HepG2 (cell line): ENCODE measurements at regions not wholly inside any gene's neighbourhood (a gene's known extent, or its start where the extent isn't known, plus 50 kb on each side); places are given as distances from the start of the nearest gene placed in this dataset.

ENCODE experiments used
- ATAC-seq: fragments of 200-7000 bp; cut with Tn5 transposase; 3 replicates; pipeline ENCODE4 v1.9.1; 2020; ENCODE audit warnings: mild to moderate bottlenecking, moderate library complexity
- BruUV-seq: library from RNA; stranded (reverse); fragments of 400-500 nt; replicated peaks from 2 replicates; lab custom pipeline; 2021; lab: Mats Ljungman, UMichigan
- CTCF ChIA-PET: fragments of 300-600 bp; formaldehyde crosslinking; extraction: SDS; loops from one replicate; lab custom pipeline; 2021; ENCODE audit warnings: low total read pairs, inconsistent platforms, low intra/inter-chr PET ratio; lab: Yijun Ruan, JAX
- POLR2A ChIA-PET: fragments of 350-600 bp; sonication (Branson Sonifier 250); formaldehyde crosslinking; loops from one replicate; lab custom pipeline; 2020; ENCODE audit warnings: antibody characterized with exemption, inconsistent platforms; lab: Yijun Ruan, JAX
- DNase-seq: peaks from one replicate; pipeline ENCODE4 v3.0.0-alpha.2; 2015; ENCODE audit warnings: low spot score
- FAIRE-seq: peaks from 3 replicates; lab custom pipeline; 2011; peaks lifted over from hg19 to GRCh38; lab: Jason Lieb, UNC
- H2AFZ ChIP-seq: one replicate; pipeline ENCODE4 v1.6.1; 2011; ENCODE audit warnings: low read length, inconsistent platforms
- H3K27ac ChIP-seq: fragments of 300-600 bp; 3 replicates; pipeline ENCODE4 v1.8.0; 2011; ENCODE audit warnings: mixed run types, mild to moderate bottlenecking, mixed read lengths, low read length, inconsistent platforms; ENCODE audit not compliant: insufficient read depth; ENCODE audit errors: extremely low read length
- H3K27me3 ChIP-seq, 2 experiments: fragments of 200-600 bp in 1 of 2; 2 replicates in 1 of 2; 3 replicates in 1 of 2; pipeline versions ENCODE4 v1.6.0 to v1.8.0; 2011; ENCODE audit warnings: low read length in 2 of 2, mild to moderate bottlenecking in 2 of 2, moderate library complexity in 2 of 2, inconsistent platforms in 1 of 2; ENCODE audit not compliant: insufficient read depth in 2 of 2, control insufficient read depth in 1 of 2
- H3K36me3 ChIP-seq, 2 experiments: fragments of 200-600 bp in 1 of 2; replicated peaks in 1 of 2; 2 replicates in 1 of 2; 3 replicates in 1 of 2; pipeline versions ENCODE4 v1.5.1 to v1.8.0; 2011; ENCODE audit warnings: low read length in 2 of 2, inconsistent platforms in 1 of 2; ENCODE audit not compliant: insufficient read depth in 2 of 2, control insufficient read depth in 1 of 2
- H3K4me1 ChIP-seq: 2 replicates; pipeline ENCODE4 v1.5.1; 2012; ENCODE audit warnings: low read length, inconsistent platforms; ENCODE audit not compliant: insufficient read depth
- H3K4me2 ChIP-seq: 2 replicates; pipeline ENCODE4 v1.6.0; 2011; ENCODE audit warnings: low read depth, low read length, inconsistent platforms
- H3K4me3 ChIP-seq, 3 experiments: fragments of 200-600 bp in 1 of 3; sonication (generic), shearing (Covaris generic) in 1 of 3; replicated peaks in 1 of 3; 2 replicates each; pipeline ENCODE4 v1.5.1; 2011 to 2016; ENCODE audit warnings: low read length in 3 of 3, inconsistent platforms in 2 of 3, low read depth in 2 of 3, mild to moderate bottlenecking in 2 of 3, control low read depth in 1 of 3, mixed read lengths in 1 of 3; ENCODE audit not compliant: insufficient read depth in 1 of 3
- H3K79me2 ChIP-seq: one replicate; pipeline ENCODE4 v1.6.1; 2011; ENCODE audit warnings: low read length, inconsistent platforms; ENCODE audit not compliant: insufficient read depth
- H3K9ac ChIP-seq: 2 replicates; pipeline ENCODE4 v1.6.0; 2011; ENCODE audit warnings: mild to moderate bottlenecking, low read depth, low read length, inconsistent platforms; ENCODE audit not compliant: insufficient read depth
- H3K9me3 ChIP-seq: 2 replicates; pipeline ENCODE4 v1.5.1; 2012; ENCODE audit warnings: mild to moderate bottlenecking, low read length
- H4K20me1 ChIP-seq: 2 replicates; pipeline ENCODE4 v1.6.0; 2011; ENCODE audit warnings: inconsistent platforms, mild to moderate bottlenecking, low read length, moderate library complexity; ENCODE audit not compliant: insufficient read depth
- AHR ChIP-seq: IDR thresholded peaks from 2 replicates; pipeline ENCODE4 v1.6.1; 2018; ENCODE audit warnings: missing genetic modification reagents, missing compliant biosample characterization
- ASH2L ChIP-seq: fragments of 300-600, 200-600 bp; sonication (generic); IDR thresholded peaks from 2 replicates; pipeline ENCODE4 v1.7.0; 2017; ENCODE audit warnings: low read depth, mild to moderate bottlenecking, moderate library complexity, mixed read lengths, low read length; ENCODE audit not compliant: insufficient read length
- WGBS: methylation state at CpG from one replicate; pipeline ENCODE4 v1.1.6; 2017; ENCODE audit warnings: low lambda C conversion rate; 5-methylcytosine and 5-hydroxymethylcytosine counted together
- in situ Hi-C: cut with HindIII; loops from 2 replicates; pipeline ENCODE4 v1.10.0; 2017; ENCODE audit warnings: low pct_unique_long_range_greater_than_20kb; ENCODE audit not compliant: extremely low pct_ligation_motif_present
- intact Hi-C: fragments of 100-400 bp; cut with micrococcal nuclease; formaldehyde crosslinking; loops from one replicate; pipeline ENCODE4 v1.10.0; 2022; ENCODE audit not compliant: unreplicated experiment
- TF ChIP-seq, protein P1 (sequence below): sonication (generic); formaldehyde crosslinking; IDR thresholded peaks from 2 replicates; pipeline ENCODE4; 2020; ENCODE audit warnings: missing genetic modification reagents, mild to moderate bottlenecking, borderline replicate concordance
- TF ChIP-seq, protein P2 (sequence below): sonication (generic); formaldehyde crosslinking; IDR thresholded peaks from 2 replicates; pipeline ENCODE4 v1.5.1; 2020; ENCODE audit warnings: mild to moderate bottlenecking, moderate library complexity, missing genetic modification reagents

DNA sequence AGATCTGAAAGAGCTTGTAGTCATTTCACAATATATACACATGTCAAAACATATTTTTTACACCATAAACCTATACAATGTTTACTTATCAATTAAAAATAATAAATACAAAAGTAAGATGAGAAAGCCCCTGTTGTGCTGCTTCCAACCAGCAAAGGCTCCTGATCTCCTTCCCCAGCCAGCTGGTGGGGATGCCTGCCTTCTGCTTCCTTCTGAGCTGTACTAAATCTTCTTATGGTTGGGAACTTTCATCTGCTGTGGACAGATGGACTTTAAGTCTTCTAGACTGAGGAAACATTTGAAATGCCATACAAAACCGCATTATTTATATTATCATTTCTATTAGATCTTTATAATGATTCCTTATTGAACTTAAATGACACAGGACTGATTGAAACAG is 745.3 kb upstream of the CHD1 start:
- 0% methylated on average over 1 of the region's 1 CpG for WGBS
- ATAC-seq = no peak
- no peak overlapping the region for H3K4me3 ChIP-seq

More for the DNA sequence above, 745.3 kb upstream of the CHD1 start:
- FAIRE-seq = no peak
- no peak overlapping the region for H3K9ac ChIP-seq
- POLR2A ChIA-PET = no interaction called here
- CTCF ChIA-PET = no interaction called here
- in situ Hi-C loops = no loop called here
- TF ChIP-seq, protein P1, sequence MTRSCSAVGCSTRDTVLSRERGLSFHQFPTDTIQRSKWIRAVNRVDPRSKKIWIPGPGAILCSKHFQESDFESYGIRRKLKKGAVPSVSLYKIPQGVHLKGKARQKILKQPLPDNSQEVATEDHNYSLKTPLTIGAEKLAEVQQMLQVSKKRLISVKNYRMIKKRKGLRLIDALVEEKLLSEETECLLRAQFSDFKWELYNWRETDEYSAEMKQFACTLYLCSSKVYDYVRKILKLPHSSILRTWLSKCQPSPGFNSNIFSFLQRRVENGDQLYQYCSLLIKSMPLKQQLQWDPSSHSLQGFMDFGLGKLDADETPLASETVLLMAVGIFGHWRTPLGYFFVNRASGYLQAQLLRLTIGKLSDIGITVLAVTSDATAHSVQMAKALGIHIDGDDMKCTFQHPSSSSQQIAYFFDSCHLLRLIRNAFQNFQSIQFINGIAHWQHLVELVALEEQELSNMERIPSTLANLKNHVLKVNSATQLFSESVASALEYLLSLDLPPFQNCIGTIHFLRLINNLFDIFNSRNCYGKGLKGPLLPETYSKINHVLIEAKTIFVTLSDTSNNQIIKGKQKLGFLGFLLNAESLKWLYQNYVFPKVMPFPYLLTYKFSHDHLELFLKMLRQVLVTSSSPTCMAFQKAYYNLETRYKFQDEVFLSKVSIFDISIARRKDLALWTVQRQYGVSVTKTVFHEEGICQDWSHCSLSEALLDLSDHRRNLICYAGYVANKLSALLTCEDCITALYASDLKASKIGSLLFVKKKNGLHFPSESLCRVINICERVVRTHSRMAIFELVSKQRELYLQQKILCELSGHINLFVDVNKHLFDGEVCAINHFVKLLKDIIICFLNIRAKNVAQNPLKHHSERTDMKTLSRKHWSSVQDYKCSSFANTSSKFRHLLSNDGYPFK = no peak
- no peak for TF ChIP-seq AHR (CRISPR knock-in tag)
- TF ChIP-seq, protein P2, sequence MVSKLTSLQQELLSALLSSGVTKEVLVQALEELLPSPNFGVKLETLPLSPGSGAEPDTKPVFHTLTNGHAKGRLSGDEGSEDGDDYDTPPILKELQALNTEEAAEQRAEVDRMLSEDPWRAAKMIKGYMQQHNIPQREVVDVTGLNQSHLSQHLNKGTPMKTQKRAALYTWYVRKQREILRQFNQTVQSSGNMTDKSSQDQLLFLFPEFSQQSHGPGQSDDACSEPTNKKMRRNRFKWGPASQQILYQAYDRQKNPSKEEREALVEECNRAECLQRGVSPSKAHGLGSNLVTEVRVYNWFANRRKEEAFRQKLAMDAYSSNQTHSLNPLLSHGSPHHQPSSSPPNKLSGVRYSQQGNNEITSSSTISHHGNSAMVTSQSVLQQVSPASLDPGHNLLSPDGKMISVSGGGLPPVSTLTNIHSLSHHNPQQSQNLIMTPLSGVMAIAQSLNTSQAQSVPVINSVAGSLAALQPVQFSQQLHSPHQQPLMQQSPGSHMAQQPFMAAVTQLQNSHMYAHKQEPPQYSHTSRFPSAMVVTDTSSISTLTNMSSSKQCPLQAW = no peak
- TF ChIP-seq ASH2L = no peak
- no peak overlapping the region for H2AFZ ChIP-seq
- BruUV-seq = no TSS peak
- no peaks in the 10 kb centered on the region for H4K20me1 ChIP-seq
- intact Hi-C loops = no loop called here
- no peaks in the 10 kb centered on the region for H3K79me2 ChIP-seq
- no peaks in the 10 kb centered on the region for H3K27me3 ChIP-seq
- H3K4me1 ChIP-seq = no peaks in the 10 kb centered on the region
- H3K4me2 ChIP-seq = no peak overlapping the region
- DNase-seq = no peak
- H3K36me3 ChIP-seq = no peaks in the 10 kb centered on the region
- H3K9me3 ChIP-seq = no peaks in the 10 kb centered on the region
- no peak overlapping the region for H3K27ac ChIP-seq
